ENCODE measurements at regions not wholly inside any gene's neighbourhood (a gene's known extent, or its start where the extent isn't known, plus 50 kb on each side); places are given as distances from the start of the nearest gene placed in this dataset.
"Not testable (repeated sequence)": the region's sequence is repeated elsewhere in the genome, so short reads cannot be mapped to it uniquely, and the experiment has no call there.

- Mint-ChIP-seq H3K4me3 (no peak overlapping the region), H3K27ac (no peak overlapping the region)
- ATAC-seq (replicated peaks in 1 of 2): no peak
These were observed 1033.6 kb downstream of the SLITRK5 start for GRCh38 chr13:88704600-88705275.

GRCh38 chr13:88707646-88708045, 1036.5 kb downstream of the SLITRK5 start:
- Mint-ChIP-seq H3K9me3 (peaks cover 4 to 8% of the 10 kb centered on the region in 2 donors), H3K36me3 (ENCODE audit: insufficient read depth in 2 of 2) (no peaks in the 10 kb centered on the region), H3K4me3 (no peak overlapping the region), H3K27me3 (ENCODE audit: low read depth) (no peaks in the 10 kb centered on the region), H3K4me1 (ENCODE audit: low read depth) (no peaks in the 10 kb centered on the region), H3K27ac (no peak overlapping the region)
- DNase-seq: no peak
- ATAC-seq (replicated peaks in 1 of 2): no peak

More at GRCh38 chr13:88704600-88705275, 1033.6 kb downstream of the SLITRK5 start:
- DNase-seq: no peak
- Mint-ChIP-seq H3K36me3 (ENCODE audit: insufficient read depth in 2 of 2) (no peaks in the 10 kb centered on the region), H3K27me3 (ENCODE audit: low read depth) (no peaks in the 10 kb centered on the region), H3K9me3 (peaks cover 5 to 6% of the 10 kb centered on the region in 2 donors), H3K4me1 (ENCODE audit: low read depth) (no peaks in the 10 kb centered on the region)

GRCh38 chr13:88717946-88718345, 1046.8 kb downstream of the SLITRK5 start:
- DNase-seq: no peak
- H3K36me3 Mint-ChIP-seq (ENCODE audit: insufficient read depth in 2 of 2): no peaks in the 10 kb centered on the region
- no peak overlapping the region for H3K4me3 Mint-ChIP-seq
- H3K4me1 Mint-ChIP-seq (ENCODE audit: low read depth): no peaks in the 10 kb centered on the region
- H3K9me3 Mint-ChIP-seq: peaks cover 3 to 7% of the 10 kb centered on the region in 2 donors
- no peak overlapping the region for H3K27ac Mint-ChIP-seq
- no peak for ATAC-seq (replicated peaks in 1 of 2)
- H3K27me3 Mint-ChIP-seq (ENCODE audit: low read depth): no peaks in the 10 kb centered on the region

- no peak for ATAC-seq (replicated peaks in 1 of 2)
These were observed 1047.6 kb downstream of the SLITRK5 start for GRCh38 chr13:88718781-88719180.

GRCh38 chr13:88726075-88726474, 1054.9 kb downstream of the SLITRK5 start:
- no peaks in the 10 kb centered on the region for H3K27me3 Mint-ChIP-seq (ENCODE audit: low read depth)
- H3K36me3 Mint-ChIP-seq (ENCODE audit: insufficient read depth in 2 of 2): peaks cover 0 to 2% of the 10 kb centered on the region in 2 donors
- no peaks in the 10 kb centered on the region for H3K4me1 Mint-ChIP-seq (ENCODE audit: low read depth)
- H3K4me3 Mint-ChIP-seq: no peak overlapping the region
- H3K27ac Mint-ChIP-seq: no peak overlapping the region
- ATAC-seq (replicated peaks in 1 of 2) (no peak), DNase-seq (no peak)
- H3K9me3 Mint-ChIP-seq: peaks cover 8% of the 10 kb centered on the region in 2 donors

More at GRCh38 chr13:88718781-88719180, 1047.6 kb downstream of the SLITRK5 start:
- no peaks in the 10 kb centered on the region for H3K4me1 Mint-ChIP-seq (ENCODE audit: low read depth)
- no peak overlapping the region for H3K27ac Mint-ChIP-seq
- no peak overlapping the region for H3K4me3 Mint-ChIP-seq
- peaks cover 5 to 12% of the 10 kb centered on the region in 2 donors for H3K9me3 Mint-ChIP-seq
- DNase-seq: no peak
- no peaks in the 10 kb centered on the region for H3K27me3 Mint-ChIP-seq (ENCODE audit: low read depth)
- H3K36me3 Mint-ChIP-seq (ENCODE audit: insufficient read depth in 2 of 2): peaks cover 0 to 2% of the 10 kb centered on the region in 2 donors

GRCh38 chr13:88727236-88727635, 1056.1 kb downstream of the SLITRK5 start:
- H3K36me3 Mint-ChIP-seq (ENCODE audit: insufficient read depth in 2 of 2); H3K4me1 Mint-ChIP-seq (ENCODE audit: low read depth); H3K27ac Mint-ChIP-seq; DNase-seq; H3K9me3 Mint-ChIP-seq; H3K27me3 Mint-ChIP-seq (ENCODE audit: low read depth); ATAC-seq (replicated peaks in 1 of 2); H3K4me3 Mint-ChIP-seq: not testable (repeated sequence)

GRCh38 chr13:88729605-88730004, 1058.4 kb downstream of the SLITRK5 start:
- Mint-ChIP-seq H3K9me3 (peaks cover 3 to 5% of the 10 kb centered on the region in 2 donors), H3K4me3 (no peak overlapping the region), H3K4me1 (ENCODE audit: low read depth) (no peaks in the 10 kb centered on the region), H3K36me3 (ENCODE audit: insufficient read depth in 2 of 2) (no peaks in the 10 kb centered on the region), H3K27me3 (ENCODE audit: low read depth) (no peaks in the 10 kb centered on the region), H3K27ac (no peak overlapping the region)
- DNase-seq (no peak), ATAC-seq (replicated peaks in 1 of 2) (no peak)

GRCh38 chr13:88736026-88736425, 1064.9 kb downstream of the SLITRK5 start:
- H3K9me3 Mint-ChIP-seq: peaks cover 0 to 4% of the 10 kb centered on the region in 2 donors
- ATAC-seq (replicated peaks in 1 of 2) (no peak), DNase-seq (no peak)
- no peak overlapping the region for H3K4me3 Mint-ChIP-seq
- no peaks in the 10 kb centered on the region for H3K4me1 Mint-ChIP-seq (ENCODE audit: low read depth)
- H3K36me3 Mint-ChIP-seq (ENCODE audit: insufficient read depth in 2 of 2): no peaks in the 10 kb centered on the region
- H3K27ac Mint-ChIP-seq: no peak overlapping the region
- no peaks in the 10 kb centered on the region for H3K27me3 Mint-ChIP-seq (ENCODE audit: low read depth)

GRCh38 chr13:88739195-88739594, 1068.0 kb downstream of the SLITRK5 start:
- Mint-ChIP-seq H3K4me1 (ENCODE audit: low read depth) (no peaks in the 10 kb centered on the region), H3K27ac (no peak overlapping the region), H3K9me3 (peaks cover 3 to 4% of the 10 kb centered on the region in 2 donors), H3K36me3 (ENCODE audit: insufficient read depth in 2 of 2) (no peaks in the 10 kb centered on the region), H3K27me3 (ENCODE audit: low read depth) (no peaks in the 10 kb centered on the region), H3K4me3 (no peak overlapping the region)
- DNase-seq (no peak), ATAC-seq (replicated peaks in 1 of 2) (no peak)

GRCh38 chr13:88744289-88744688, 1073.1 kb downstream of the SLITRK5 start:
- ATAC-seq (replicated peaks in 1 of 2): no peak
- H3K4me1 Mint-ChIP-seq (ENCODE audit: low read depth): no peaks in the 10 kb centered on the region
- no peaks in the 10 kb centered on the region for H3K27me3 Mint-ChIP-seq (ENCODE audit: low read depth)
- H3K9me3 Mint-ChIP-seq: peaks cover 0 to 3% of the 10 kb centered on the region in 2 donors
- no peak for DNase-seq
- H3K36me3 Mint-ChIP-seq (ENCODE audit: insufficient read depth in 2 of 2): no peaks in the 10 kb centered on the region
- no peak overlapping the region for H3K27ac Mint-ChIP-seq
- no peak overlapping the region for H3K4me3 Mint-ChIP-seq

- Mint-ChIP-seq H3K27ac (no peak overlapping the region), H3K36me3 (ENCODE audit: insufficient read depth in 2 of 2) (no peaks in the 10 kb centered on the region), H3K4me3 (no peak overlapping the region), H3K4me1 (ENCODE audit: low read depth) (no peaks in the 10 kb centered on the region), H3K9me3 (peaks cover 0 to 3% of the 10 kb centered on the region in 2 donors), H3K27me3 (ENCODE audit: low read depth) (no peaks in the 10 kb centered on the region)
- no peak for ATAC-seq (replicated peaks in 1 of 2)
- no peak for DNase-seq
These were observed 1073.8 kb downstream of the SLITRK5 start for GRCh38 chr13:88745011-88745410.

- ATAC-seq (replicated peaks in 1 of 2) (no peak), DNase-seq (no peak)
- Mint-ChIP-seq H3K27me3 (ENCODE audit: low read depth) (no peaks in the 10 kb centered on the region), H3K27ac (no peak overlapping the region), H3K4me3 (no peak overlapping the region), H3K36me3 (ENCODE audit: insufficient read depth in 2 of 2) (no peaks in the 10 kb centered on the region), H3K4me1 (ENCODE audit: low read depth) (no peaks in the 10 kb centered on the region), H3K9me3 (peaks cover 3 to 6% of the 10 kb centered on the region in 2 donors)
These were observed 1080.9 kb downstream of the SLITRK5 start for GRCh38 chr13:88752041-88752440.

- ATAC-seq (replicated peaks in 1 of 2): no peak
- H3K4me1 Mint-ChIP-seq (ENCODE audit: low read depth): no peaks in the 10 kb centered on the region
- H3K36me3 Mint-ChIP-seq (ENCODE audit: insufficient read depth in 2 of 2): no peaks in the 10 kb centered on the region
- no peak for DNase-seq
- no peak overlapping the region for H3K27ac Mint-ChIP-seq
- no peaks in the 10 kb centered on the region for H3K27me3 Mint-ChIP-seq (ENCODE audit: low read depth)
- H3K9me3 Mint-ChIP-seq: peaks cover 6 to 9% of the 10 kb centered on the region in 2 donors
- H3K4me3 Mint-ChIP-seq: no peak overlapping the region
These were observed 1083.0 kb downstream of the SLITRK5 start for GRCh38 chr13:88754141-88754540.

- H3K4me1 Mint-ChIP-seq (ENCODE audit: low read depth): no peaks in the 10 kb centered on the region
- no peak for DNase-seq
- no peak overlapping the region for H3K4me3 Mint-ChIP-seq
- ATAC-seq (replicated peaks in 1 of 2): no peak
- H3K27me3 Mint-ChIP-seq (ENCODE audit: low read depth): no peaks in the 10 kb centered on the region
- H3K9me3 Mint-ChIP-seq: peaks cover 5 to 6% of the 10 kb centered on the region in 2 donors
- no peaks in the 10 kb centered on the region for H3K36me3 Mint-ChIP-seq (ENCODE audit: insufficient read depth in 2 of 2)
- no peak overlapping the region for H3K27ac Mint-ChIP-seq
These were observed 1090.0 kb downstream of the SLITRK5 start for GRCh38 chr13:88761145-88761544.
